Endothelial cell of umbilical vein (primary cell): ENCODE measurements at regions not wholly inside any gene's neighbourhood (a gene's known extent, or its start where the extent isn't known, plus 50 kb on each side); places are given as distances from the start of the nearest gene placed in this dataset.

Source experiments
- BruUV-seq: library from RNA; stranded (reverse); fragments of 400-500 nt; replicated peaks from 2 replicates; lab custom pipeline; 2021; lab: Mats Ljungman, UMichigan
- CTCF ChIA-PET: fragments of 300-600, 350-600 bp; sonication (Branson Sonifier 250); formaldehyde crosslinking; loops from one replicate; lab custom pipeline; 2021; ENCODE audit warnings: antibody characterized with exemption, inconsistent platforms; lab: Charles Lee
- POLR2A ChIA-PET: fragments of 300-600, 350-600 bp; sonication (Branson Sonifier 250); formaldehyde crosslinking; loops from one replicate; lab custom pipeline; 2021; ENCODE audit warnings: antibody characterized with exemption, inconsistent platforms; lab: Charles Lee
- DNase-seq: peaks from one replicate; pipeline ENCODE4 v3.0.0-alpha.2; 2011; ENCODE audit warnings: low read depth, low spot score
- FAIRE-seq: peaks from 2 replicates; lab custom pipeline; 2011; peaks lifted over from hg19 to GRCh38; lab: Jason Lieb, UNC
- H2AFZ ChIP-seq: 2 replicates; pipeline ENCODE4 v1.6.0; 2012; ENCODE audit warnings: low read depth, low read length, control low read depth, inconsistent platforms
- H3K27ac ChIP-seq: 2 replicates; pipeline ENCODE4 v1.5.1; 2011; ENCODE audit warnings: low read depth, mild to moderate bottlenecking, control low read depth, low read length, moderate library complexity; ENCODE audit not compliant: insufficient read depth
- H3K27me3 ChIP-seq, 2 experiments: 2 replicates each; pipeline versions ENCODE4 v1.6.0 to v1.6.1; 2011; ENCODE audit warnings: low read length in 2 of 2, mixed read lengths in 1 of 2; ENCODE audit not compliant: control insufficient read depth in 2 of 2, insufficient read depth in 2 of 2
- H3K36me3 ChIP-seq, 2 experiments: 2 replicates in 1 of 2; 3 replicates in 1 of 2; pipeline ENCODE4 v1.5.1; 2011; ENCODE audit warnings: low read length in 2 of 2, mild to moderate bottlenecking in 1 of 2, moderate library complexity in 1 of 2; ENCODE audit not compliant: control insufficient read depth in 2 of 2, insufficient read depth in 2 of 2; ENCODE audit errors: extremely low read depth in 1 of 2
- H3K4me1 ChIP-seq: 3 replicates; pipeline ENCODE4 v1.5.1; 2011; ENCODE audit warnings: mild to moderate bottlenecking, low read length; ENCODE audit not compliant: control insufficient read depth, insufficient read depth; ENCODE audit errors: extremely low read depth
- H3K4me2 ChIP-seq: 2 replicates; pipeline ENCODE4 v1.6.1; 2011; ENCODE audit warnings: low read length, control low read depth, mixed read lengths; ENCODE audit not compliant: insufficient read depth
- H3K4me3 ChIP-seq, 3 experiments: fragments of 200-600 bp in 1 of 3; sonication (generic), shearing (Covaris generic) in 1 of 3; replicated peaks in 1 of 3; 2 replicates each; pipeline ENCODE4 v1.5.1; 2011 to 2016; ENCODE audit warnings: control low read depth in 3 of 3, low read length in 3 of 3, mild to moderate bottlenecking in 2 of 3, inconsistent platforms in 1 of 3, low read depth in 1 of 3, moderate library complexity in 1 of 3; ENCODE audit not compliant: insufficient read depth in 1 of 3
- H3K79me2 ChIP-seq: 2 replicates; pipeline ENCODE4 v1.6.0; 2012; ENCODE audit warnings: low read length, inconsistent platforms; ENCODE audit not compliant: control insufficient read depth, insufficient read depth
- H3K9ac ChIP-seq: replicated peaks from 2 replicates; pipeline ENCODE3; 2011; ENCODE audit warnings: low read length, control low read depth; ENCODE audit not compliant: insufficient read depth; ENCODE audit errors: extremely low read depth
- H3K9me1 ChIP-seq: replicated peaks from 3 replicates; pipeline ENCODE4 v1.6.0; 2011; ENCODE audit warnings: mild to moderate bottlenecking, low read length; ENCODE audit not compliant: control insufficient read depth, insufficient read depth; ENCODE audit errors: extremely low read depth
- H3K9me3 ChIP-seq: replicated peaks from 2 replicates; pipeline ENCODE4 v1.5.1; 2012; ENCODE audit warnings: low read length, inconsistent platforms; ENCODE audit not compliant: control insufficient read depth, insufficient read depth
- H4K20me1 ChIP-seq: replicated peaks from 2 replicates; pipeline ENCODE3; 2011; ENCODE audit warnings: mild to moderate bottlenecking, low read length; ENCODE audit not compliant: control insufficient read depth, insufficient read depth; ENCODE audit errors: extremely low read depth
- CTCF ChIP-seq, 2 donors: IDR thresholded peaks; 1 replicate in 1 of 2; 2 replicates in 1 of 2; pipeline ENCODE4 v1.5.1; 2011; ENCODE audit warnings: low read length in 2 of 2, mild to moderate bottlenecking in 2 of 2, moderate library complexity in 2 of 2, control low read depth in 1 of 2, inconsistent platforms in 1 of 2, low read depth in 1 of 2; ENCODE audit not compliant: insufficient read depth in 1 of 2; ENCODE audit errors: extremely low read depth in 1 of 2
- EZH2 ChIP-seq: IDR thresholded peaks from 2 replicates; pipeline ENCODE4 v1.6.1; 2012; ENCODE audit warnings: borderline replicate concordance, low read depth, mild to moderate bottlenecking, moderate library complexity, low read length, inconsistent platforms; ENCODE audit not compliant: severe bottlenecking
- FOS ChIP-seq: IDR thresholded peaks from 2 replicates; pipeline ENCODE4 v1.6.1; 2011; ENCODE audit warnings: mild to moderate bottlenecking, low read length, moderate library complexity, borderline replicate concordance; ENCODE audit not compliant: insufficient read depth
- GATA2 ChIP-seq: IDR thresholded peaks from 2 replicates; pipeline ENCODE4 v1.7.0; 2011; ENCODE audit warnings: low read depth, mild to moderate bottlenecking, moderate library complexity, mixed read lengths, low read length; ENCODE audit not compliant: insufficient read length, insufficient read depth
- JUN ChIP-seq: IDR thresholded peaks from 2 replicates; pipeline ENCODE4 v1.6.1; 2011; ENCODE audit warnings: borderline replicate concordance, low read depth; ENCODE audit not compliant: insufficient read length, insufficient read depth
- MAX ChIP-seq: IDR thresholded peaks from 2 replicates; pipeline ENCODE4 v1.6.1; 2011; ENCODE audit not compliant: insufficient read depth, insufficient read length
- POLR2A ChIP-seq: IDR thresholded peaks from 2 replicates; pipeline ENCODE4 v1.6.1; 2012; ENCODE audit warnings: low read depth, mild to moderate bottlenecking, control low read depth, low read length
- POLR2AphosphoS5 ChIP-seq: IDR thresholded peaks from 2 replicates; pipeline ENCODE4 v1.6.1; 2012; ENCODE audit warnings: low read depth, mild to moderate bottlenecking, control low read depth, low read length, moderate library complexity; ENCODE audit not compliant: insufficient read depth
- dilution Hi-C: fragments of 300-500 bp; cut with MboI; formaldehyde crosslinking; loops from one replicate; pipeline ENCODE4 v1.15.0; 2019; ENCODE audit warnings: low sequenced_read_pairs; ENCODE audit not compliant: extremely low pct_ligation_motif_present
- intact Hi-C: fragments of 100-400 bp; cut with micrococcal nuclease; formaldehyde crosslinking; loops from one replicate; pipeline ENCODE4 v1.10.0; 2022

GRCh38 chr7:41174521-41174920 lies 528.4 kb downstream of the INHBA start:
- dilution Hi-C loops (no loop called here), intact Hi-C loops (no loop called here)
- H3K27ac ChIP-seq, result no peak overlapping the region
- DNase-seq, result no peak
- no peak overlapping the region for H2AFZ ChIP-seq
- POLR2A ChIA-PET, result no interaction called here
- no peaks in the 10 kb centered on the region for H3K79me2 ChIP-seq
- TF ChIP-seq POLR2A, result no peak
- no peak for TF ChIP-seq FOS
- TF ChIP-seq GATA2, result no peak
- TF ChIP-seq EZH2, result no peak
- TF ChIP-seq CTCF (IDR thresholded peaks at IDR 0.05; ENCODE audit: extremely low read depth in 1 of 2, insufficient read depth in 1 of 2, low read depth in 1 of 2, low read length in 2 of 2), result no peak
- no peak for TF ChIP-seq JUN
- no peak for TF ChIP-seq MAX
- TF ChIP-seq POLR2AphosphoS5, result no peak
- H3K4me1 ChIP-seq, result peaks cover 3% of the 10 kb centered on the region
- H3K4me3 ChIP-seq, result no peak overlapping the region
- FAIRE-seq, result no peak
- H3K9me3 ChIP-seq, result no peaks in the 10 kb centered on the region
- CTCF ChIA-PET, result no interaction called here
- H3K36me3 ChIP-seq, result no peaks in the 10 kb centered on the region
- H3K27me3 ChIP-seq, result no peaks in the 10 kb centered on the region
- BruUV-seq, result no TSS peak
- H3K9ac ChIP-seq, result no peak overlapping the region
- H3K9me1 ChIP-seq, result no peaks in the 10 kb centered on the region
- no peaks in the 10 kb centered on the region for H4K20me1 ChIP-seq
- no peak overlapping the region for H3K4me2 ChIP-seq
